ENCODE measurements at regions not wholly inside any gene's neighbourhood (a gene's known extent, or its start where the extent isn't known, plus 50 kb on each side); places are given as distances from the start of the nearest gene placed in this dataset.

DNA sequence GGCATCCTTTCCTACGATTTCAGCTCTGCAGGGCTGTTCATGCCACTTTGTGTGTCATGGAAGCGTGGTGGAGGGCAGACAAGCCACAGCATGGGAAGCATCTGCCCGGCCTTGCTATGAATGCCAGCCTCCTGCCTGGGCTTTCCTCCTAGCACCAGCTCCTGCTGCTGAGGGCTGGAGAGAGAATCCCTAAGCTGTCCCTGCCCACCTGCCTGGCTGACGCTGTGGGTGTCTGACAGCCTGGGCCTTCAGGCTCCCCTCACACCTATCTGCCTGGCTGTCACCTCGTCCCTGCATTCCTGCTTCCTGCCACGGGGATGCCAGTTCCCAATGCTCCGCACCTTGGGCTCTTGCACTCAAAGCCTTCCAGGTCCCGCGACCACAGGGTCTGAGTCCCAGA, 606.5 kb upstream of the MGMT start:
- DNase-seq: no peak

DNA sequence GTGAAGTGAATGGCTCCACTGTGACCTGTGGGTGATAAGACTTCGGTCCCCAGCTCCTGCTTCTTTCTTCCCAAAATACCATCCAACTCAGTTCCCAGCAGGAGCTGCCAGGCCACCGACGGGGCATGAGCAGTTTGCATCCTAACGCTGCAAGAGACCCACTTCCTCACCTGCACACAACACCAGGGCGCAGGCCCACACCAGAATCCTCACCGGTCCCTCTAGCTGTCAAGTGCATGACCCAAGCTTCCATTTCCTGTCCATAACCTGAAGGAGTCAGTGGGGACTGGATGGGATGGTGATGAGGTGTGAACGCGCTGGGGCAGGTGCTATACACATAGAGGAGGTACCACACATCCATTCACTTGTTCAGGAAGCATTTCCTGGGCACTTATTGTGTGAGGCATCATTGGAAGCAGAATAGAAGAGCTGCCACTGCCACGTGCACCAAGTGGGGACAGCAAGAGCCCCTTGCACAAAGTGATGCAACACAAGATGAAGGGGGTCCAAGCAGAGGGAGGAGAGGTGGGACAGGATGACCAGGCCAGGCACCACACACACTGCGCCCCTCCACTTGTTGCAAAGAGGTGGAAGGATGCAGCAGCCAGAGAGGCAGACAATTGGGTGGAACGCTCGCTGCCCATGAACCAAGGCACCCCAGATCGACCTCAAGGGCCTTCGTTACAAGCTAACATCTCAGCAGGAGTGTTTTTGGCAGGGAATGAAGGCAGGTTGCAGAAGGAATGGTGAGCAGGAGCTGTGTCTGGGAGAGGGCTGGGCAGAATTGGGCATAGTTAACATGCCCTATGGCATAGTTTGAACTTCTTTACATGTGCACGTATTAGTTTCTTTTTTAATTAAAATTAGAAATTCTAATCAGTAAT, 605.8 kb upstream of the MGMT start:
- DNase-seq: no peak

DNA sequence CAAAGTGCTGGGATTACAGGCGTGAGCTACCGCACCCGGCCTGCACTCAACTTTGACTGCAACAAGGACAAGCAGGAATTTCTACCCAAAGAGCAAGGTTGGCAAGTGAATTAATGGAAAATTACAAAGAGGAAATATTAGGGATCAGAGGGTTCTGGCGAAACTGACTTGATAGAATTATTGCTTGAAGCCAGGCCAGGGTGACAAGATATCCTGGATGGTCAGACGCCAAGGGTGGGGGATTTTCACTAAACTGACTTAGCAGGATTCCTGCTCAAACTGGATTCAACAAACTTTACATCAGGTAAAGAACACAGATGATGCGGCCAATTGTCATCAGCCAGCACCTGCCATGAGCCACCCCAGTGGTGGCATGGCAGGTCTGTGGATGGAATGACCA, 603.6 kb upstream of the MGMT start:
- no peak for DNase-seq

DNA sequence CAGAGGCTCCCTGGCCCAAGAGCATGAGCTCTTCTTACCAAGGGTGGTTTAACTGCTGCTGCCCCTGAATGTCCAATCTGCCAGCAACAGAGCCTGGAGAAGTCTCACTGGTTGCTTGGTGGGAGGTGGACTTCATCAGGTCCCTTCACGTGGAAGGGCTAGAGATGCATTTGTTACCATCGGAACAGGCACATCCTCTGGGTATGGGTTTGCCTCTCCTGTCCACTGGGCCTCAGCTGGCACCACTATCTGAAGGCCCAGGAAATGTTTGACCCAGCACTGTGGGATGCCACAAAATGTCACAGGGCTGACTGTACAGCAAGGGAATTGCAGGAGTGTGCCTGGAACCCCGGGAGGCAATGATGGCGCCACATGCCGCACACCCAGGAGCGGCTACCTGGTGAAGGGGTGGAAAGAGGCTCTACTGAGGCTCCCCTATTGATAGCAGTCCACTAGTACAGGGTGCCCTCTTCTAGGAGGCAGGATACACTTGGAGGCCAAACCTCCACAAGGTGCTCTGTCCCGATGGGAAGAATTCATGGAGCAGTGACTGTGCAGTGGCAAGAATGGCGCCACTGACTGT, 603.1 kb upstream of the MGMT start:
- no peak for DNase-seq

DNA sequence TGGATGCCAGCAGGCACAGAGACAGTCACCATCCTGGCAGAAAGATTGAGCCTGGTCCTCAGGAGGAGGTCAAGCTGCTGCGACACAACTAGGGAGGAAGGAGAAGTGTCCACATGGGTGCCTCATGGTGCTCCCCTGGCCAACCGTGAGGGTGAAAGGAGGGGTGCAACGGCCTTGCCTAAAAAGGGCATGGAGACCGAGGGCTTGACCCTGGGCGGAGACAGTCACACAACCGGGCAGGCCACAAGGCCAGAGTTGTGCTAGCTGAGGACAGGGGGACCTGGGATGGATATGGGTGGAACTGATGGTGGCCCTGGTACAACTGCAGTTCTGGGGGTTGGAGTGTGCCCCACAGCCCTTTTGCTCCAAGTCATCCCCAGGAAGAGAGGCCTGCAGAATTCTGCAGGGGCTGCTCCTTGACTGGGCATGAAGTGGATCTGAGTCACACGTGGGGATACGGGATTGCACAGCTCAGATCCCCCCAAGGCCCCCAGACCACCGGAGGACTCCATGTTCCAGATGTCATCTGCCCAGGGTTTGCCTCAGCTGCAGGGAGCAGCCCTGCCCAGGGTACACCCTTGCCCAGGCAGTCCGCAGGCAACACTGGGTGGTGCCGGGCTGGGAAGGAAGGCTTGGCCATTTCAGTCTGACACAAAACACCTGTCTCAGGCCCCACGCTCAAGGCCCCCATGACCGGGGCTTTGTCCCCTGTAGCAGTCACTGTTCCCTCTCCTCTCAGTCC, 602.3 kb upstream of the MGMT start:
- no peak for DNase-seq

DNA sequence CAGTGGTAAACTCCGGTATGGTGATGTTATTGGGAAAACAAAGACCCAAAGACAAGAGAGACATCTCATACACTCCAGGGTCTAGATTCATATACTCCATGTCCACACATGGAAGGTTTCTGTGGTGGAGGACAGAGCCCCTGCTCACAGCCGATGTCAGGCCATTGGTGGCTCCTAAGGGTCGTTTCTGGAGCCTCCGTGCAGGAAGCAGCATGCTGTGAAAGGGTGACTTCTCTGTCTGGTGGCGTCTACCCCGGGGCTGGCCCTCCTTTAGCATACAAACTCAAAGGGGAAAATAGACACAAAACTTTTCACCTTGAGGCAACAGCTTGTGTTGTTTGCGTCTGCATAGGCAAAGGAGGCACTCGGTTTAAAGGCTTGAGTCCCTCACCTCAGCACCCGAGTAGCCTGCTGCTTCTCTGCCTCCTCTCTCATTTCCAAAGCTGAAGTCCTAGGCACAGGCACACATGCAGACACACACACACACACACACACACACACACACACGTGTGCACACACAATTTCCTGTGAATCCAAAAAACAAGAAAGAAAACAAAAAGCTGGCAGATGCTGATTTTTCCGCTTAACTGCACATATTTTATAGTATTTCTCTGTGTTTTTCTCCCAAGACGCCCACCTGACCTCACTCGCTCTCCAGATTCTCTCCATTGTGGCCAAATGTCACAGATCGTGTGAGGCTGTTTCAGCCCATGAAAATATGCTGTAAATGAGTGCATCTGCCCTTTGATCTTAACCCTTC, 601.4 kb upstream of the MGMT start:
- peak; percentile 82 for DNase-seq

DNA sequence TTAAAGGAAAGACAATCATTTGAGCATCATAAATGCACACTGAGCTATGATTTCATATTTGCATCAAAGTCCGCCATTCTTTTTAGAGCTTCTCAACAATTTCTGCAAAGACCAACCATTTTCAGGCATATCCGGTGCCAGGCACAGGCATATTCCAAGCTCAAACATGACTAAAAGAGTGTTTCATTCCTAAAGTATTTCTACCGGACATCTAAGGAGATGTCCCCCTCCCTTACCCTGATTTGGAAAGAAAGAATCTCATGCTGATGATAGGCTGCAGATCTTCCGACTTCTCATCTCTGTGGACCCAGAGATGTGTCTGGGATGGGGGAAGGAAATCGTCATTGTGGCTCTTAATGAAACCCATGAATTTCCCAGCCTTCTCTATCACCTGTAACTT, 600.5 kb upstream of the MGMT start:
- no peak for DNase-seq

DNA sequence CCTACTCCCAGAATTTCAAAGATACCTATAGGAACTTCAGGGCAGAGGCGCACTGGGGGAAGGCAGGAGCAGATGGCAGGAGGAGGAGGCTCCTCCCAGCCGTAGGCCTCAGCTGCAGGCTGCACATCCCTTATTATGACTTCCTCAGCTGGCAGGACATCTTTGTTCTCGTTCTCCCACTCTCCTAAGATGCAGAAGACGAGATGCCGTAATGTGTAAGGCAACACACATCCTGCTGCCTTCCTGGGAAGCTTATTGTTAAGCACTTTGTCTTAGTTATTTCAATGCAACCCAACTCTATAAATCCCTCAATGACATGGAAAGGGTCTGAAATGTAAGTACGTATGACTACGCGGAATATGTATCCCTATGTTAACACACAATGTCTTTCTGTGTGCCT, 599.8 kb upstream of the MGMT start:
- DNase-seq: no peak

DNA sequence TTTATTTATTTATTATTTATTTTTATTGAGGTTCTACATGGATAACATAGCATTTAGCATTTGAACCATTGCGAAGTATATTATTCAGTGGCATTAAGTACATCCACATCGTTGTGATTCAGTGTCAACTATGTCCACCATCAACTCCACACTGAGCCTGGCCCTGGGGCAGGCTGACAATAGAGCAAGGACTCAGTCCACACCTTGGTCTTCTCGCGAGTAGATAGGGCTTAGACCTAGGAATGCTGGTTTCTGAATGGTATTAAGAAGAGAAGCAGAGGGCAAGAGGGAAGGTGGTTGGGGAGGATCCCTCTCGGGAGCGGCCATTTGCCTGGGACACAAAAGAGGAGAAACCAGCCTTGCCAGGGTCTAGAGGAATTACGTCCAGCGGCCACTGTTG, 599.2 kb upstream of the MGMT start:
- no peak for DNase-seq

DNA sequence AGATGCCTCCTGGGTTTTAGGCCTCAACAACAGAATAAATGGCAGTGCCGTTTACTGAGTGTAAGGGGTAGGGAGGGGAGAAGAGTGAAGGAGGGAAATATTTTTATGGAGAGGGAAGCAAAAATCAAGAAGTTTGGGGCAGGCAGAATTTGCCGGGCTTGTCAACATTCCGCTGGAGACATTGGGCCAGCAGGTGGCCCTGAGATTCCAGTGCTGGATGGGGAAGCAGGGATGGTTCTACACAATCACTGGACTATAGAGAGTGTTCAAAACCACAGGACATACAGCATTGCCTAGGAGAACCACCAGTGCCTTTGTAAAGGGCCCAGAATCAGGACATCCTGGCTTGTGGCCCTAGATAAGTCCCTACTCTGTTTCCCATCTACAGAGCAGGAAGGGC, 598.6 kb upstream of the MGMT start:
- no peak for DNase-seq

DNA sequence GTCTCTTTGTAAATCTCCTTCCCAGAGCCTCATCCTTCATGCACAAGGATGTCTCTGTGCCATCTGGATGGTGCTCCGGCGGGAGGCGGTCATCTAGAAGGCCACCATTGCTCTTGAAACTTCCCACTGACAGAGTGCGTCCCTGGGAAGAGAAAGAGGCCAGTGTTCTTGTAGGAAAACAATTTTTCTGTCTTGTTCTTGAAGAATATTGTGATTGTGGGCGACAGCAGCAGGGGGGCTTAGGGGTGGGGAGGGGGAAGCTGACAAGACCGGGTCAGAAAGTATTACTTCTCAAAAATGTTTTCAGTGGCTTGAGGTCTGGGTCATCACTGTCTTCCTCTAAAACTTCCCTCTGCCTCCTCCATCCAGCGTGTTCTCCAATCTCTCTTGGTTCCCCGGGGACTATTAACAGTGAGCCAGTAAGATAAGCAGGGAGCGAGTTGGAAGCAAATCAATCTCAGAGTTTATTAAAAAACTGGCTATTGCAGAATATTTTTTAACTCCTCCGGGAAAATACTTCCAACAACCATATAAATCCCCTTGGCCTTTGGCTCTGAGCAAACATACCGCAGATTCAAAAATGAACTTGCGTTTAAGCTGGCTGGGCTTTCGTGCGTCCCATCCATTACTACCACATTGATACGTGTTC, 597.8 kb upstream of the MGMT start:
- DNase-seq: no peak

DNA sequence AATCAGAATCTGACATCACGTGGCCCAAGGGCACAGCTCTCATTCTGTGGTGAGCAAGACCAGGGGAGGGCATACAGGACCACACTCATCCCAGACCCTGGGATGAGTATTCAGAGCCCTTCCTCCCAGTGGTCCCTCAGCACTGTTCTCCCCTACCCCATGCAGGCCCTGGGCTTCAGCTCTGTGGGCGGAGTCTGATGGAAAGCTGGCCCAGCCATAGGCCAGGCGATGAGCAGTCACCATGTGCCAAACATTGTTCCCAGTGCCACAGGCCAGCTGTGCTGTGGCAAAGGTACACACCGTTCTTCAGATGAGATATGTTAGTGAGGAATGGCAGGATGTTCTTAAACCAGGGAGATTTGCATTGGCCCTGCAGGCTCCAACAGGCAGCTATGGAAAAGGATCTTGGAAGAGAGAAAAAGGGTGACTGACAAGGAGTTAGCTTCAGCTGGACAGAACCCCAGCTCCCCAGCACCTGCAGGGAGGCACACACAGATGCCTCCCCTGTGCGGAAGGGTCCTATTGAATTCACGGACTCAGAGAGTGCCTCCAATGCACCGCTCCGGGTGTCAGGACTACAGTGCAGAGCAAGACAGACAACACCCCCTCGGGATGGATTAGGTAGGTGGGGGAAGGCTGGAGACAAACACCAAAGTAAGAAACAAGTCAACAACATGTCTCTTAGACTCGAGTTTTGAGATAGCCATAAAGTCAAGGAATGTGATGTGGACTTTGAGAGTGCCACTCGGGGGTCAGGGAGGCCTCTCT, 596.0 kb upstream of the MGMT start:
- no peak for DNase-seq

DNA sequence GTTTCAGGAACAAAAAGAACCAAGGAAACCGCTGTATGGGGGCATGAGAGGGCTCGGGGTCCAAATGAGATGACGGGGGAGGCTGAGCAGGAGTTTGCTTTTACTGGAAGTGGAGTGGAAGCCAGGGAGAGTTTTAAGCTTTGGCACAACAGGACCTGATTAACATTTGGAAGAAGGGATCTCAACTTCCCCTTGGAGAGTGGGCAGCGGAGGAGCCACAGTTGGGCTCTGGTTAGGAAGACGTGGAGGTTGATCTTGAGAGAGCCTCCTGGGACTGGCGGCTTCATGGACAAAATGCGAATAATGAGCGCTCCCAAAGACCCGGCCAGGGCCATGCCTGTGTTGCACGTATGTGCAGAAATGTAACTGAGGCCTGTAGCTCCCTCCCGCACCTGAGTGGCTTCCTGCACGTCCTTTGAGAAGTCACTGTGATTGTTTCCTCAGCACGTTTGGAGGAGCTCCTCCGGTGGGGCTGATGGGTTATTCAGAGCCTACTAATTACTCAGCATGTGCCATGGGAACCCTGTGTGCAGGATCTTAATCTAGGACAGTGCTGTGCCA, 595.3 kb upstream of the MGMT start:
- no peak for DNase-seq

DNA sequence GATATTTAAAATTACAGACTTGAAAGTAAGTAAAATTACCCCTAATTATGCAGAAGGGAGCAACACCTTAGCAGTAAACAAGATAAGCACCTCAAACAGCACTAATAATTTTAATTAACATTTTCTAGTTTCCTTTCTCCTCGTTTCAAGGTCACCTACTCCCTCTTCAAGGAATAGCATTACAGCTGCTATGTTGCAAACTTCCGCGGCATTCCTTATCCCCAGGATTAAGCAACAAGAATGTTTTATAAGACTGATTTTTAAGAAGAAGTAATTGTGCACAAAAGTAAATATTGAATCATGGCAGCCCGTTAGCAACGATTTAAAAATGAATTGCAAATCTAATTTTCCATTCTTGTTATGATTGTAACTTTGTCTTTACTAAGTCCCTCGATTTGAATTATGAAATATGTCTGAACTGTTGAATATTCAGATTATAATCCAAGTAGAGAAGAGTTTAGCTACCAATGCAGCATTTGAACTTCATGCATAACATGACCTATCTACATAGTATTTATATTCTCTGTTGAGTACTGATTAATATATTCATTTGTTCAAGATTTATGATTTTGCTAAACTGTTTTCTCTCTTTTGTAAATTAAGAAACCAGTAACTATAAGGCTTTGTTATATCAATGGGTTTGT, 593.5 kb upstream of the MGMT start:
- DNase-seq: no peak

DNA sequence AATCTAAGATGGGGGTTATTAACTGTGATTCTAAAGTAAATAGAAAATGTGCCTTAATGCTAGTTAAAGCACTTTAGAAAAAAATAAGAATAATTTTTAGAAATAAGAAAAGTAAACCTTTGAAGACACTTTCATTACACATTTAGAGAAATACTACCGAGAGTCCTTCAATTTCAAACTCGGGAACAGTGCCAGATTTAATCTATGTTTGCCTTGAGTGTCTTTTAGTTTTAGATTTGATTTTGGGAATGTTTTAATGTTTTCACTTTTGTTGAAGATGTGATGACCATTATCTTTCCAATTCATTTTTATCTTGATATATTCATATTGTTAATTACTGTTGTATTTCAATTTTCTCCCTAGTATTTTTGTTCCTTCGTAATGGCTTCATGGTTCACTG, 592.7 kb upstream of the MGMT start:
- no peak for DNase-seq

DNA sequence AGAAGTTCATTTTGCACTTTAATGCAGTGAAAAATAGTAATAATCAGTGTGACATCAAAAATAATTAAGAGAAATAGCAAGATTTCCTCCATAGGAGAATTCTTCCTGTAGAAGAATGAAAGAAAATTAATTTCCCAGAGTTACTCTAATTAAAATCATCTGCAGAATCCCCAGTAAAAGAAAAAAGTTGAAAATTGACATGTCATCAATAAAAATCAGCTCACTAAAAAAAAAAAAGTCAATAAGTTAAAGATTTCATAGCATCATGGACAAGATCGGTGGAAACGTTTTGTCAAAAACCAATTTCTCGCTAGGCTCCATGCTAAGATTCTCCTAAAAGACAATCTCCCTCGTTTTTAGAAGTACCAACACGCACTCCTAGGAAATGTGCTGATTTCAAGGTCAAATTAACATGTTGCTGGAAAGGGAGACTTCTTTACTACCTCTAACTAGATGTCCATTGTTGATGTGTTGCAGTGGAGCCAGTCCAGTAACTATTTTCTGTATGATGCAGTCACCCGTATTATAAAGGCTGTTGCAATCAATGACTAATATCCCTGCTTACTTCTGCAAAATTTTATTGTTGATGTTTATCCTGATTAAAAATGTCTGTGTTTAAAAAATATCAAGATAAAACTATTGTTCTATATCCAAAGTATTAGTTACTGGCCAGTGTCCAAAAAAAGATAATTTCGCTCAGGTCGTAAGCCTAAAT, 591.9 kb upstream of the MGMT start:
- peak; percentile 54 for DNase-seq

DNA sequence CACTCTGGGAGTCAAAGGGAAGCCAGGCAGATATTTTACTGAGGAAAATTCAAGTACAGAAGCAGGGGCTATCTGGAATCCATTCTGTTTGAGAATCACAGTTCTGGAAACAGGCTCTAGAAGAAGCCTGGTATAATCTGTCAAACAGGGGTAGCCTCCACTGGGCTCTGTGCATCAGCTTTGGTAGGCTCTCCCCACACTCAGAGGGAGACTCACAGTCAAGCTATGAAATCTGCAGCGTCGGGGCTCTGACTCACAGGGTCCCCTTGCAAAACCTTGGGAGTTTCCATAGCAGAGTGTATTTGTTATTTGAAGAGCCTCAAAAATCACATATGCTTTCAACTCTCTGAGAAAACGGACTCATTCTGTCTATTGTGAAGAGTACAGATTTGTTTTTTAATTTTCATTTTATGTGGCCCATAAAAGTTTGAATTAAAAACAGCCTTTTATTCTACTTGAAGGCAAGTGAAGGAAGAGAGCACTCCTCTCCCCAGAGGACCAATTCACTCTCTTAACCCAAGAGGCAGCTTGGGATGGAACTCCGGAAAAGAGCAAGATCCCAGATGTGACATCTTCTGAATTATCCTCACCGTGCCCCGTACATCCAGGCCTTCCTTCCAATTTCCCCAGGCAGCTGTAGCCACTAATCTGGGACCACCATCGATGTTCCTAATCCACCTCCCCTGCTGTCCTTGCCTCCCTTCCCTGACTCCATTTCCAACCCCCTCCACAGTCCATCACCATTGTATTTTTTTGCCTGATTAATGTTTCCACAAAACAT, 590.9 kb upstream of the MGMT start:
- peak; percentile 88 for DNase-seq

DNA sequence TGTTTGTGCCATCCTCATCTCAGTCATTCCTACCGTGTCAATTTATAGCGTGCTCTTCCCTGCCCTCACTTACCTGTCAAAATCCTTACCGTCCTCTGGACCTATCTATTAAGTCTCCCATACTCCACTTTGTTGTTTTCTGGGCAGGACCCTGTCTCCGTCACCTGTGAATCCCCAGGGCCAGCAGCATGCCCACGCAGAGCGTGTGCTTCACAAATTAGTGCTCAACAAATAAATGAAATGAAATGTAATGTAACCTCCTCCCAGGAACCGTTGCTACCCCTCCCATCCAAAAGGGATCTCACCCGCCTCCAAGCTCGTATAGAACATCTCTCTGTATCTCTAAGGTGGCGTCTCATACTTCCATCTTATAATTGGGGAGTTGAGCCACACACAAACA, 589.9 kb upstream of the MGMT start:
- DNase-seq: no peak

DNA sequence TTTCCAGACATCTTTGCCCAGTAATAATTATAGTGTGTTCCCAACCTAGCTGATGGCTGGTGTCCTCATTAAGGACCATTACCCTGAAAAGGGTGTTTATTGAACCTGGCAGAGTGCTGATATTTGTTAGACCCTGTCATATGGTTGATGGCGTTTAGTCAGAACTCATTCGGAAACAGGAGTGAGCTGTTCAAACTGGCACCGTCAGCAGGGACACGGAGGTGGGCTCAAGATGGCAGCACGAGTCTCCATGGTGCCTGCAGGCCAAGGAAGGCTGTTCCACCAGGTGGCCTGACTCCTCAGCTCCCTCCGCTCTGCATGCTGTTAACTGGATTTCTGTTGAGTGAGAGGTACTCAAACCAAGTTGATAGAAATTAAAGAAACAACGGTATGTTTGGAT, 589.1 kb upstream of the MGMT start:
- DNase-seq: no peak
